ENCODE measurements at regions not wholly inside any gene's neighbourhood (a gene's known extent, or its start where the extent isn't known, plus 50 kb on each side); places are given as distances from the start of the nearest gene placed in this dataset.

DNA sequence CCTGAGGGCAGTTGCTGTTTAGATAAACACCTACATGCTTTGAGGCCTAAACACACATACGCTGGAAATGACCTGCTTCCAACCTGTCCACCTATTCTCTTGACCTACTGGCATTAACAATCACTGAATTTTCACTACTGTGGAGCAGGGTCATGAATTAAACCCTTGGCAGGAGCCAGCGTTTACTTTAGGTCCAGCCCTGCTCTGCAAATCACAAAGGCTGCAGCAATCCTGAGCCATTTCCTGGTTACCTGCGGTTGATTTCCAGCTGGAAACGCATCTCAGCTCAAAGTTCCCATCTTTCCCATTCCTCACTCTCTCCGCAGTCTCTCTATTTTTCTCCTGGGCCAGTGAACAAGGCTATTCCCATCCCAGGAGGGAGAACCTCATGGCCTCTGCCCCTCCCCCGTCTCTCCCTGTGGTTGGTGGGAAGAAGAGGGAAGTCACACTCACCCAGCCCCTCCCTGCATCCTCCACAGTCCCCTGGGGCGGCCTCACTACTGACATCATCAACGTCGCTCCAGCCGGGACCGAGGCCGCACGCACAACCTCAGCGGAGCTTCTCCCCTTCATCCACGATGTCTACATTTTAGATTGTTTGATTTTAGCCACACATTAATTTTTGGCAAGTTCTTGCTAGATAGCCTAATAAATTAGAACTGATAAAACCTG is 84.5 kb upstream of the SNTG2 start:
- Histone ChIP-seq H3K79me2 (ENCODE audit: low read length) (no peaks in the 10 kb centered on the region), H3K4me3 (ENCODE audit: low read length) (no peak overlapping the region), H3K9me3 (replicated peaks; ENCODE audit: insufficient read depth, low read length) (no peaks in the 10 kb centered on the region), H3K9ac (ENCODE audit: low read length) (no peak overlapping the region), H4K20me1 (ENCODE audit: insufficient read depth, low read length) (no peaks in the 10 kb centered on the region), H3F3A (ENCODE audit: insufficient read depth, low read length) (no peaks in the 10 kb centered on the region), H3K36me3 (replicated peaks; ENCODE audit: insufficient read depth, low read length) (no peaks in the 10 kb centered on the region), H3K4me1 (ENCODE audit: low read length) (no peaks in the 10 kb centered on the region), H3K4me2 (ENCODE audit: low read depth, low read length) (no peak overlapping the region), H3K27ac (ENCODE audit: low read length) (no peak overlapping the region), H2AFZ (ENCODE audit: low read length) (no peak overlapping the region), H3K27me3 (replicated peaks; ENCODE audit: insufficient read depth, low read length) (no peaks in the 10 kb centered on the region), H3K9me2 (replicated peaks; ENCODE audit: insufficient read depth, low read length) (no peaks in the 10 kb centered on the region)
- no peak for DNase-seq
- TF ChIP-seq, protein P1, sequence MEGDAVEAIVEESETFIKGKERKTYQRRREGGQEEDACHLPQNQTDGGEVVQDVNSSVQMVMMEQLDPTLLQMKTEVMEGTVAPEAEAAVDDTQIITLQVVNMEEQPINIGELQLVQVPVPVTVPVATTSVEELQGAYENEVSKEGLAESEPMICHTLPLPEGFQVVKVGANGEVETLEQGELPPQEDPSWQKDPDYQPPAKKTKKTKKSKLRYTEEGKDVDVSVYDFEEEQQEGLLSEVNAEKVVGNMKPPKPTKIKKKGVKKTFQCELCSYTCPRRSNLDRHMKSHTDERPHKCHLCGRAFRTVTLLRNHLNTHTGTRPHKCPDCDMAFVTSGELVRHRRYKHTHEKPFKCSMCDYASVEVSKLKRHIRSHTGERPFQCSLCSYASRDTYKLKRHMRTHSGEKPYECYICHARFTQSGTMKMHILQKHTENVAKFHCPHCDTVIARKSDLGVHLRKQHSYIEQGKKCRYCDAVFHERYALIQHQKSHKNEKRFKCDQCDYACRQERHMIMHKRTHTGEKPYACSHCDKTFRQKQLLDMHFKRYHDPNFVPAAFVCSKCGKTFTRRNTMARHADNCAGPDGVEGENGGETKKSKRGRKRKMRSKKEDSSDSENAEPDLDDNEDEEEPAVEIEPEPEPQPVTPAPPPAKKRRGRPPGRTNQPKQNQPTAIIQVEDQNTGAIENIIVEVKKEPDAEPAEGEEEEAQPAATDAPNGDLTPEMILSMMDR (IDR thresholded peaks at IDR 0.05; ENCODE audit: low read length), result no peak
- TF ChIP-seq EZH2phosphoT487 (IDR thresholded peaks at IDR 0.05; ENCODE audit: low read length) (no peak), EZH2 (optimal IDR thresholded peaks at IDR 0.05; ENCODE audit: low read depth, low read length) (no peak)

DNA sequence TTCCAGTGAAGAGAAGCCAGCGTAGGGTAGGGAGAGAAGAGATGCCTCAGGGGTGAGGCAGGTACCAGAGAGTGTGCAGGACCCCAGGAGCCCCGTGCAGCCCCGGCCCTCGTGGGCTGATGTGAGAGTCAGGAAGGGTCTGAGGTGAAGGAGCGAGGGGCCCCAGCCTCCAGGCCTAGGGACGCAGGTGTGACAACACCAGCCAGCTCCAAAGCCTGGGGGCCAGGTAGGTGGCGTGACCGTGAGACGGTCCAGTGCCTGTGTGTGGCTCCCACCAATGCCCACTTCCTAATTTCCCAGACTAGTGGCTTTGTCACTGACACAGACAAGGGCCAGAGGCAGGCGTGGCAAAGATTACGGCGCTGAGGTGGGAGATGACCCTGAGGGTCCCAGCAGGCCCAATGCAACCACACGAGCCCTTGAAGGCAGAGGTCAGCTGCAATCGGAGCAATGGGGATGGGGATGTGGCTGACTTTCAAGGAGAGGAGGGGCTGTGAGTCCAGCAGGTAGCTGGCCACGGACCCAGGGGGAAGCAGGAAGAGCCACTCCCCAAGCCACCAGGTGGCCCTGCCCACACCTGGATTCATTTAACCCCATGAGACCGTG is 86.0 kb upstream of the SNTG2 start:
- Histone ChIP-seq H3K9me2 (replicated peaks; ENCODE audit: insufficient read depth, low read length) (no peaks in the 10 kb centered on the region), H3K9ac (ENCODE audit: low read length) (no peak overlapping the region), H3K79me2 (ENCODE audit: low read length) (no peaks in the 10 kb centered on the region), H3K4me1 (ENCODE audit: low read length) (no peaks in the 10 kb centered on the region), H3K27ac (ENCODE audit: low read length) (no peak overlapping the region), H4K20me1 (ENCODE audit: insufficient read depth, low read length) (no peaks in the 10 kb centered on the region), H2AFZ (ENCODE audit: low read length) (no peak overlapping the region), H3K4me2 (ENCODE audit: low read depth, low read length) (no peak overlapping the region), H3K4me3 (ENCODE audit: low read length) (no peak overlapping the region), H3K27me3 (replicated peaks; ENCODE audit: insufficient read depth, low read length) (no peaks in the 10 kb centered on the region), H3K36me3 (replicated peaks; ENCODE audit: insufficient read depth, low read length) (no peaks in the 10 kb centered on the region), H3F3A (ENCODE audit: insufficient read depth, low read length) (no peaks in the 10 kb centered on the region), H3K9me3 (replicated peaks; ENCODE audit: insufficient read depth, low read length) (no peaks in the 10 kb centered on the region)
- no peak for DNase-seq
- TF ChIP-seq EZH2 (optimal IDR thresholded peaks at IDR 0.05; ENCODE audit: low read depth, low read length) (no peak), EZH2phosphoT487 (IDR thresholded peaks at IDR 0.05; ENCODE audit: low read length) (no peak)
- TF ChIP-seq, protein P1 (IDR thresholded peaks at IDR 0.05; ENCODE audit: low read length), result no peak

DNA sequence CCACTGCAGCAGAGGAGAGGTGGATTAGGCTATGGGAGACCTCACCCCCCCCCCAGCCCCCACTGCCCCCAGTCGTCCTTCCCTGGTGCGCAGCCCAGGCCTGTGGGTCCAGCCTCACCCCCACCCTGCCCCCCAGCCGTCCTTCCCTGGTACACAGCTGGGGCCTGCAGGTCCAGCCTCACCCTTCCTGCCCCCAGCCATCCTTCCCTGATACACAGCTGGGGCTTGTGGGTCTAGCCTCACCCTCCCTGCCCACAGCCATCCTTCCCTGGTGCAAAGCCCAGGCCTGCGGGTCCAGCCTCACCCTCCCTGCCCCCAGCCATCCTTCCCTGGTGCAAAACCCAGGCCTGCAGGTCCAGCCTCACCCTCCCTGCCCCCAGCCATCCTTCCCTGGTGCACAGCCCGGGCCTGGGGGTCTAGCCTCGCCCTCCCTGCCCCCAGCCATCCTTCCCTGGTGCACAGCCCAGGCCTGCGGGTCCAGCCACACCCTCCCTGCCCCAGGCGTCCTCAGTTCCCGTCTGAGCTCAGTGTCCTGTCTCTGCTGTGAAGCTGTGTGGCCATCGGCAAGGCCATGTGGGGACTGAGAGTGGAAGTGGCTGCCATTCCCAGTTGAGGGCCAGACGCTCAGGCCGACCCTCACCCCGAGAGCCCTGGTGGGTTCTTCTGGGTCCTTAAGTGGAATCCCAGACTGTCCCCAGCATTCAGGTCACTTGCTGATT is 86.8 kb upstream of the SNTG2 start:
- Histone ChIP-seq H3K36me3 (replicated peaks; ENCODE audit: insufficient read depth, low read length) (no peaks in the 10 kb centered on the region), H3K4me3 (ENCODE audit: low read length) (no peak overlapping the region), H3K9me2 (replicated peaks; ENCODE audit: insufficient read depth, low read length) (no peaks in the 10 kb centered on the region), H3K27me3 (replicated peaks; ENCODE audit: insufficient read depth, low read length) (no peaks in the 10 kb centered on the region), H3K9me3 (replicated peaks; ENCODE audit: insufficient read depth, low read length) (no peaks in the 10 kb centered on the region), H2AFZ (ENCODE audit: low read length) (no peak overlapping the region), H3K9ac (ENCODE audit: low read length) (no peak overlapping the region), H4K20me1 (ENCODE audit: insufficient read depth, low read length) (no peaks in the 10 kb centered on the region), H3K27ac (ENCODE audit: low read length) (no peak overlapping the region), H3K4me2 (ENCODE audit: low read depth, low read length) (no peak overlapping the region), H3F3A (ENCODE audit: insufficient read depth, low read length) (no peaks in the 10 kb centered on the region), H3K4me1 (ENCODE audit: low read length) (no peaks in the 10 kb centered on the region), H3K79me2 (ENCODE audit: low read length) (no peaks in the 10 kb centered on the region)
- no peak for DNase-seq
- TF ChIP-seq EZH2phosphoT487 (IDR thresholded peaks at IDR 0.05; ENCODE audit: low read length) (no peak), EZH2 (optimal IDR thresholded peaks at IDR 0.05; ENCODE audit: low read depth, low read length) (no peak)
- TF ChIP-seq, protein P1 (IDR thresholded peaks at IDR 0.05; ENCODE audit: low read length), result no peak

All from MM.1S (cell line).